ENCODE measurements at regions not wholly inside any gene's neighbourhood (a gene's known extent, or its start where the extent isn't known, plus 50 kb on each side); places are given as distances from the start of the nearest gene placed in this dataset.

- no peak for DNase-seq
These were observed 318.1 kb upstream of the GRM7 start for GRCh38 chr3:6542795-6543194.

- DNase-seq = no peak
These were observed 311.6 kb upstream of the GRM7 start for GRCh38 chr3:6549296-6549695.

GRCh38 chr3:6551165-6551564 lies 309.8 kb upstream of the GRM7 start:
- no peak for DNase-seq

- no peak for DNase-seq
These were observed 300.7 kb upstream of the GRM7 start for GRCh38 chr3:6560259-6560658.

- no peak for DNase-seq
These were observed 293.7 kb upstream of the GRM7 start for GRCh38 chr3:6567241-6567640.

GRCh38 chr3:6568999-6569493 lies 291.9 kb upstream of the GRM7 start:
- no peak for DNase-seq

- no peak for DNase-seq
These were observed 289.5 kb upstream of the GRM7 start for GRCh38 chr3:6571448-6571847.

- no peak for DNase-seq
These were observed 283.3 kb upstream of the GRM7 start for GRCh38 chr3:6577584-6577983.

- no peak for DNase-seq
These were observed 282.4 kb upstream of the GRM7 start for GRCh38 chr3:6578526-6578925.

GRCh38 chr3:6580808-6581207 lies 280.1 kb upstream of the GRM7 start:
- no peak for DNase-seq

- no peak for DNase-seq
These were observed 275.6 kb upstream of the GRM7 start for GRCh38 chr3:6585360-6585759.

GRCh38 chr3:6600237-6600636 lies 260.7 kb upstream of the GRM7 start:
- DNase-seq = no peak

GRCh38 chr3:6601374-6601773 lies 259.5 kb upstream of the GRM7 start:
- no peak for DNase-seq

- no peak for DNase-seq
These were observed 258.6 kb upstream of the GRM7 start for GRCh38 chr3:6602329-6602728.

- no peak for DNase-seq
These were observed 255.7 kb upstream of the GRM7 start for GRCh38 chr3:6605227-6605626.

GRCh38 chr3:6608843-6609242 lies 252.1 kb upstream of the GRM7 start:
- no peak for DNase-seq

GRCh38 chr3:6612034-6612616 lies 248.8 kb upstream of the GRM7 start:
- no peak for DNase-seq

GRCh38 chr3:6622260-6622659 lies 238.7 kb upstream of the GRM7 start:
- no peak for DNase-seq

GRCh38 chr3:6622712-6623111 lies 238.2 kb upstream of the GRM7 start:
- DNase-seq = no peak

- no peak for DNase-seq
These were observed 229.5 kb upstream of the GRM7 start for GRCh38 chr3:6631376-6631775.

GRCh38 chr3:6640907-6641306 lies 220.0 kb upstream of the GRM7 start:
- DNase-seq = no peak

- no peak for DNase-seq
These were observed 216.6 kb upstream of the GRM7 start for GRCh38 chr3:6644070-6644929.

- no peak for DNase-seq
These were observed 206.2 kb upstream of the GRM7 start for GRCh38 chr3:6654670-6655069.

GRCh38 chr3:6655275-6655674 lies 205.6 kb upstream of the GRM7 start:
- DNase-seq = no peak

- no peak for DNase-seq
These were observed 203.3 kb upstream of the GRM7 start for GRCh38 chr3:6657591-6657990.
